ENCODE measurements at regions not wholly inside any gene's neighbourhood (a gene's known extent, or its start where the extent isn't known, plus 50 kb on each side); places are given as distances from the start of the nearest gene placed in this dataset.

DNA sequence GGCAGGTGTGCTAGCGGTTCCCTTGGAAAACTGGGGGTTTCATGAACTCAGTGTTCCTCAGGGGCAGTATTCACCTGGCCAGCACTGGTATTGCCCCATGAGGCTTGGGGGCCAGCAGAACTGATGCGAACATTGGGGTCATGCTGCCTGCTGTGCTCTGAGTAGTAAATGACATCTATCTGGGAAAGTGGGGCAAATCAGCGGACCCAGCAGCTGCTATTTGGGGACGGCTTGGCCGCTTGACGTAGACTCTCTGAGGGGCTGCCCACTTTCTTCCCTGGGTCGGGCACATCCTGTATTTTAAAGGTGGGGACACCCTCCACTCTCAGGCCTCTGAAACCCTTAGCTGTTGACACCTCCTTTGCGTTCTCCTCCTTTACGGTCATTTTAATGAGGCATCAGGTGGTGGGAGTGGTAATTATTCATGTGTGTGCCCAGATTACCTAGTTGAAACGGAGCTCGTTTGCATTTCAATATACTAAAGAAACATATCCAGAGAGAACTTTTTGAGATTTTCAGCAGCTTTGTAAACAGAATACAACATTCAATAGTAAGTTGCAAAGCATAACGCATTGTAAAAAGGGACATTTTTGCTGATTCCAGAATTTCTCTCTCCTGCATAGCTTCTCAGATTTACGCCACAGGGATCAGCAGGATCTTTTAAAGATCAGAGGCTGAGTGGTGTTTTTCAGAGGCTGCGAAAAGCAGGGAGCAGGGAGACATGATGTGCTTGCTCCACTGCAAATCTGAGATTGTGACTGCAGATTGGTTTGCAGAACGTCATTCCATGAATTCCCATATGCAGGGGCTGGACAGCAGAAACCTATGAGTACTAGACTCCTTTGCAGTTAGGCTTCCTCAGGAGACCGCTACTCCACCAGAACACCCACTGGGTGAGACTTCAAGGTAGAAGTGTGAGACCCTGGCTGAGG is 56.8 kb upstream of the ZFR start:
- DNase-seq: peak; percentile 52

GRCh38 chr5:32500181-32500580 is 55.6 kb upstream of the ZFR start:
- no peak for DNase-seq

GRCh38 chr5:32499261-32499660 is 54.7 kb upstream of the ZFR start:
- DNase-seq: no peak

GRCh38 chr5:32498484-32498883 is 53.9 kb upstream of the ZFR start:
- DNase-seq: no peak

DNA sequence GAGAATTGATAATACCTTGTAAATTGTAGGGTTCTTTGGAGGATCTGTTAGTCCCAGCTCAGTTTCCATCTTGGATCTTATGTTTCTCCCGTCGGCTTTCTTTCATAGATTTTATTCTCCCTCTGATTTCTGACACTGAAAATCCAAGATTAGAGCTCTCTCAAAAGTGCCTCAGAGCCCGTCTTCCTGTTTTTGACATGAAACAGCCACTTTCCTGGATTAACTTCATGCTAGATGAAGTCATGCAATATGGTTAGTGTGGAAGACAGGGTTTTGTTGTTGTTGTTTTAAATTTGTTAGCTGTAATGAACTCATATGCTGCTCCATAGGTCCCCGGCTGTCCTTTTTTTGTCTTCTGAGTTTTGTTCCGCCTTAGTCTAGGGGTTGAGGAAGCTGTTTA is 51.6 kb upstream of the ZFR start:
- no peak for DNase-seq

GRCh38 chr5:32494827-32495226 is 50.3 kb upstream of the ZFR start:
- DNase-seq: no peak
